ENCODE measurements at regions not wholly inside any gene's neighbourhood (a gene's known extent, or its start where the extent isn't known, plus 50 kb on each side); places are given as distances from the start of the nearest gene placed in this dataset.

DNA sequence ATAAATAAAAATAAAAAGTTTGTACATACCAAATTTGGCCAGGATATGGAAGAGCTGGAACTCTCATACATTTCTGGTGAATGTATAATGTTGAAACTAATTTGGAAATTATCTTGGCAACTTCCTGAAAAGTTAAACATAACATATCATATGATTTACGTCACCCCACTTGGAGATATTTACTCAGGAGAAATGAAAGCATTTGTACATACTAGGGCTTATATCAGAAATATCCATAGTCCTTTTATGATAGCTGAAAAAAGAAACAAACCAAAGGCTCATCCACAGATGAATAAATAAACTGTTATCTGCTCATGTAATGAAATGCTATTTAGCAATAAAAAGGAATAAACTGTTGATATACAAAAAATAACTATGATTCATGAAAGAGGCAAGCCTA, 318.2 kb upstream of the NRXN1 start:
- no peak overlapping the region for H3K27ac ChIP-seq (ENCODE audit: low read depth, low read length)
- H4K91ac ChIP-seq (ENCODE audit: low read depth, low read length), result no peak overlapping the region
- no peak overlapping the region for H3K4me2 ChIP-seq (ENCODE audit: low read length)
- no peaks in the 10 kb centered on the region for H3K4me1 ChIP-seq (ENCODE audit: control insufficient read depth in 1 of 2, insufficient read depth in 2 of 2, low read length in 2 of 2)
- H3K4me3 ChIP-seq (ENCODE audit: low read depth, low read length), result no peak overlapping the region
- H3K9ac ChIP-seq (ENCODE audit: low read length), result no peak overlapping the region
- no peak overlapping the region for H2BK120ac ChIP-seq (ENCODE audit: insufficient read depth, low read length, poor library complexity)
- WGBS (ENCODE audit: extremely low coverage, insufficient coverage, insufficient read length), result no CpG with 5 or more reads among the region's 1 CpG
- H4K8ac ChIP-seq (ENCODE audit: low read depth, low read length), result no peak overlapping the region
- no peak overlapping the region for H2AFZ ChIP-seq (ENCODE audit: insufficient read depth, low read length, poor library complexity)
- H3K18ac ChIP-seq (ENCODE audit: low read length), result no peak overlapping the region
- H3K23ac ChIP-seq (ENCODE audit: low read length), result no peak overlapping the region
- no peak overlapping the region for H2BK5ac ChIP-seq (ENCODE audit: low read depth, low read length, poor library complexity)
- H2AK5ac ChIP-seq (ENCODE audit: low read length), result no peak overlapping the region
- no peaks in the 10 kb centered on the region for H3K9me3 ChIP-seq (ENCODE audit: insufficient read depth, low read depth, low read length)
- H4K12ac ChIP-seq (ENCODE audit: low read depth, low read length), result no peak overlapping the region
- H3K36me3 ChIP-seq (ENCODE audit: control insufficient read depth in 1 of 2, insufficient read depth in 2 of 2, low read length in 2 of 2), result no peaks in the 10 kb centered on the region
- H3K4ac ChIP-seq (ENCODE audit: low read depth, low read length), result no peak overlapping the region
- no peaks in the 10 kb centered on the region for H3K27me3 ChIP-seq (ENCODE audit: insufficient read depth, low read length)
- no peaks in the 10 kb centered on the region for H3K79me1 ChIP-seq (ENCODE audit: low read length)
- no peaks in the 10 kb centered on the region for H3K79me2 ChIP-seq (ENCODE audit: control insufficient read depth, insufficient read depth, low read length, poor library complexity)
- DNase-seq, result no peak
- H2BK12ac ChIP-seq (ENCODE audit: low read length), result no peak overlapping the region
- no peak overlapping the region for H3K14ac ChIP-seq (ENCODE audit: low read length)

DNA sequence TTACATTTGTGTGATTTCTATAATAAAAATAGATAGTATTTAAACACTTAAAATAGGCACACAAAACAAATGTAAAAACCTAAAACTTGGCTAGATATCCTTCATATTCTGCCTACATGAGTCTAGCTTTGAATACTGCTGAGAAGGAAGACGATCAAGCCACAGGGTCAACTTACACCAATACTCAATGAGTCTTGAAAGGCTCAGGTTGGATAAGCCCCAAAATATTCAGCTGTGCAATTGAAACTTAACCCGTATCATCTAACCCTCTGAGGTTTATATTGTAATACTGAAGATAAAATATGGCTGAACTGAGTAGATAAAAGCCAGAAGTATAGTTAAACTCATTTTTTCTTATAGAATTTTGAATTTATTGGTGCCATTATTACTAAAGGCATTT, 313.0 kb upstream of the NRXN1 start:
- H3K4ac ChIP-seq (ENCODE audit: low read depth, low read length), result no peak overlapping the region
- H2AFZ ChIP-seq (ENCODE audit: insufficient read depth, low read length, poor library complexity), result no peak overlapping the region
- no peaks in the 10 kb centered on the region for H3K79me1 ChIP-seq (ENCODE audit: low read length)
- no peak overlapping the region for H2BK12ac ChIP-seq (ENCODE audit: low read length)
- no peaks in the 10 kb centered on the region for H3K27me3 ChIP-seq (ENCODE audit: insufficient read depth, low read length)
- H2BK120ac ChIP-seq (ENCODE audit: insufficient read depth, low read length, poor library complexity), result no peak overlapping the region
- no peak overlapping the region for H3K23ac ChIP-seq (ENCODE audit: low read length)
- H3K9ac ChIP-seq (ENCODE audit: low read length), result no peak overlapping the region
- no peak overlapping the region for H3K14ac ChIP-seq (ENCODE audit: low read length)
- H3K36me3 ChIP-seq (ENCODE audit: control insufficient read depth in 1 of 2, insufficient read depth in 2 of 2, low read length in 2 of 2), result no peaks in the 10 kb centered on the region
- WGBS (ENCODE audit: extremely low coverage, insufficient coverage, insufficient read length), result no CpG with 5 or more reads among the region's 2 CpGs
- H4K91ac ChIP-seq (ENCODE audit: low read depth, low read length), result no peak overlapping the region
- H4K12ac ChIP-seq (ENCODE audit: low read depth, low read length), result no peak overlapping the region
- DNase-seq, result no peak
- H2AK5ac ChIP-seq (ENCODE audit: low read length), result no peak overlapping the region
- H3K4me2 ChIP-seq (ENCODE audit: low read length), result no peak overlapping the region
- no peak overlapping the region for H3K18ac ChIP-seq (ENCODE audit: low read length)
- no peaks in the 10 kb centered on the region for H3K79me2 ChIP-seq (ENCODE audit: control insufficient read depth, insufficient read depth, low read length, poor library complexity)
- H2BK5ac ChIP-seq (ENCODE audit: low read depth, low read length, poor library complexity), result no peak overlapping the region
- H3K4me1 ChIP-seq (ENCODE audit: control insufficient read depth in 1 of 2, insufficient read depth in 2 of 2, low read length in 2 of 2), result no peaks in the 10 kb centered on the region
- no peak overlapping the region for H3K27ac ChIP-seq (ENCODE audit: low read depth, low read length)
- no peaks in the 10 kb centered on the region for H3K9me3 ChIP-seq (ENCODE audit: insufficient read depth, low read depth, low read length)
- no peak overlapping the region for H4K8ac ChIP-seq (ENCODE audit: low read depth, low read length)
- H3K4me3 ChIP-seq (ENCODE audit: low read depth, low read length), result no peak overlapping the region

DNA sequence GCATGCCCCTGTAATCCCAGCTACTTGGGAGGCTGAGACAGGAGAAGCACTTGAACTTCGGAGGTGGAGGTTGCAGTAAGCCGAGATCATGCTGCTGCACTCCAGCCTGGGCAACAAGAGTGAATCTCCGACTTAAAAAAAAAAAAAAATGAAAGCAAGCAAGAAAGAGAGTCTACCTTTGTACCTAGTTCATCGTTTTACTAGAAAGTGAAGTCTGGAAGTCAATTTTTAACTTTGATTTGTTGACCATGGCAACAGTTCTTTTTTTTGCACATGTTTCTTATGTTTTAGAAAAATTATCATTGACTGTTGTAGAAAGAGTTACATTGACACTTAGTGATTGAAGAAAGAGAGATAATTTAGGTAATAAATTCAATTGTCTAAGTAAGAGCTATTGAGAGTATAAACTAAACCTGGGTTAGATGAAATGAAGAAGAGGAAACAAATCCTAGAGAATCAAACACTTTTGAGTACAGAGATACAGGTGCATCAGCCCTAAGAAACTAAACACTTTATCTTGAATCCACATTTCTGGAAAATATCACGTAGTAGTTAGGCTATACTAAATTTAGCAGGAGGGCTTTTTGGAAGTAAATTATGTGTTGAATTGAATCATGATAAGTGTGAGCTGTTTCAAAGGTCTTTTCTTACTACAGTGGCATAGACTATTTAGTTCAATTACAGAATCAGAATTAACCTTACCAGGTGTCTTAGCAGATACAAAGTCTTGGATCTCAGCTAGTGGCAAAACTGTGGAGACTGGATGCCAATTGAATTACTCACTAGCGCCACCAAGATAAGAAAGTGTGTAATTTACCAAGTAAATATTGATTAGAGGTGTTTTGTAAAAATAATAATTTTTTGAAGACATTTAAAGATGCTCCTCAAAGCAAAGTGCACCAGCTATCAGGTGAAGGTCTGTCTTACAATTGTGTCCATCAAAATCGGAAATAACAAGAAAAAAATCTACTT, 303.4 kb upstream of the NRXN1 start:
- H3K79me2 ChIP-seq (ENCODE audit: control insufficient read depth, insufficient read depth, low read length, poor library complexity), result no peaks in the 10 kb centered on the region
- no peak overlapping the region for H3K23ac ChIP-seq (ENCODE audit: low read length)
- H3K27me3 ChIP-seq (ENCODE audit: insufficient read depth, low read length), result no peaks in the 10 kb centered on the region
- H2AFZ ChIP-seq (ENCODE audit: insufficient read depth, low read length, poor library complexity), result no peak overlapping the region
- H3K18ac ChIP-seq (ENCODE audit: low read length), result no peak overlapping the region
- no peaks in the 10 kb centered on the region for H3K9me3 ChIP-seq (ENCODE audit: insufficient read depth, low read depth, low read length)
- H2AK5ac ChIP-seq (ENCODE audit: low read length), result no peak overlapping the region
- no peaks in the 10 kb centered on the region for H3K36me3 ChIP-seq (ENCODE audit: control insufficient read depth in 1 of 2, insufficient read depth in 2 of 2, low read length in 2 of 2)
- H3K4me1 ChIP-seq (ENCODE audit: control insufficient read depth in 1 of 2, insufficient read depth in 2 of 2, low read length in 2 of 2), result no peaks in the 10 kb centered on the region
- no peak overlapping the region for H3K4me2 ChIP-seq (ENCODE audit: low read length)
- no peak overlapping the region for H3K4me3 ChIP-seq (ENCODE audit: low read depth, low read length)
- H3K27ac ChIP-seq (ENCODE audit: low read depth, low read length), result no peak overlapping the region
- H3K14ac ChIP-seq (ENCODE audit: low read length), result no peak overlapping the region
- no peak overlapping the region for H4K12ac ChIP-seq (ENCODE audit: low read depth, low read length)
- H2BK12ac ChIP-seq (ENCODE audit: low read length), result no peak overlapping the region
- no peak overlapping the region for H2BK120ac ChIP-seq (ENCODE audit: insufficient read depth, low read length, poor library complexity)
- DNase-seq, result no peak
- no peak overlapping the region for H4K8ac ChIP-seq (ENCODE audit: low read depth, low read length)
- no peak overlapping the region for H2BK5ac ChIP-seq (ENCODE audit: low read depth, low read length, poor library complexity)
- WGBS (ENCODE audit: extremely low coverage, insufficient coverage, insufficient read length), result no CpG with 5 or more reads among the region's 7 CpGs
- H3K79me1 ChIP-seq (ENCODE audit: low read length), result no peaks in the 10 kb centered on the region
- H3K4ac ChIP-seq (ENCODE audit: low read depth, low read length), result no peak overlapping the region
- H3K9ac ChIP-seq (ENCODE audit: low read length), result no peak overlapping the region
- no peak overlapping the region for H4K91ac ChIP-seq (ENCODE audit: low read depth, low read length)

DNA sequence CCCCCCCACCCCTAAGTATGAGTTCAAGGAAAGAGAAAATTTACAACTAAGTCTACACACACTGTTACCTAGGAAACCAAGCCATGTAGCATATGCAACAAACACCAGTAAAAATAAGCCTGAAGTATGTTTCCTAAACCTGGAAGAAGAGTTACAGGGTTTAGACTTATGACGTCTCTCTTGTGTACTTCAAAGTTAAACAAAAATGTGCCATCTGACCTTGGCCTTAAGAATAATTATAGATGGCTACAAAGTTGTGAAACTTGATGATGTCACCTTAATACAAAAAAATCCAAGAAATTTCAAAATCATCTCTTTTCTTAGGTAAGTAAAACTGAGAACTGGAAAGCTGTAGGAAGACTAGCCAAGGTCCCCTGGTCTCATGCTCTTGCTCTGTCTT, 297.6 kb upstream of the NRXN1 start:
- no peak overlapping the region for H2BK120ac ChIP-seq (ENCODE audit: insufficient read depth, low read length, poor library complexity)
- H4K8ac ChIP-seq (ENCODE audit: low read depth, low read length), result no peak overlapping the region
- H4K12ac ChIP-seq (ENCODE audit: low read depth, low read length), result no peak overlapping the region
- no peak overlapping the region for H4K91ac ChIP-seq (ENCODE audit: low read depth, low read length)
- no peak overlapping the region for H3K27ac ChIP-seq (ENCODE audit: low read depth, low read length)
- H3K14ac ChIP-seq (ENCODE audit: low read length), result no peak overlapping the region
- no peak overlapping the region for H2AFZ ChIP-seq (ENCODE audit: insufficient read depth, low read length, poor library complexity)
- no peak overlapping the region for H2BK5ac ChIP-seq (ENCODE audit: low read depth, low read length, poor library complexity)
- no CpG with 5 or more reads among the region's 1 CpG for WGBS (ENCODE audit: extremely low coverage, insufficient coverage, insufficient read length)
- no peaks in the 10 kb centered on the region for H3K27me3 ChIP-seq (ENCODE audit: insufficient read depth, low read length)
- H3K18ac ChIP-seq (ENCODE audit: low read length), result no peak overlapping the region
- no peaks in the 10 kb centered on the region for H3K79me1 ChIP-seq (ENCODE audit: low read length)
- no peak overlapping the region for H3K9ac ChIP-seq (ENCODE audit: low read length)
- H2AK5ac ChIP-seq (ENCODE audit: low read length), result no peak overlapping the region
- H3K9me3 ChIP-seq (ENCODE audit: insufficient read depth, low read depth, low read length), result no peaks in the 10 kb centered on the region
- H3K36me3 ChIP-seq (ENCODE audit: control insufficient read depth in 1 of 2, insufficient read depth in 2 of 2, low read length in 2 of 2), result no peaks in the 10 kb centered on the region
- no peak overlapping the region for H2BK12ac ChIP-seq (ENCODE audit: low read length)
- peak in 1 of 2 donors; percentile 38 for DNase-seq
- H3K4ac ChIP-seq (ENCODE audit: low read depth, low read length), result no peak overlapping the region
- H3K4me3 ChIP-seq (ENCODE audit: low read depth, low read length), result no peak overlapping the region
- no peak overlapping the region for H3K4me2 ChIP-seq (ENCODE audit: low read length)
- H3K23ac ChIP-seq (ENCODE audit: low read length), result no peak overlapping the region
- H3K4me1 ChIP-seq (ENCODE audit: control insufficient read depth in 1 of 2, insufficient read depth in 2 of 2, low read length in 2 of 2), result no peaks in the 10 kb centered on the region
- no peaks in the 10 kb centered on the region for H3K79me2 ChIP-seq (ENCODE audit: control insufficient read depth, insufficient read depth, low read length, poor library complexity)

All from trophoblast cell (in vitro differentiated cells and primary cell).